Tibial artery (tissue), 4 donors: ENCODE measurements at regions not wholly inside any gene's neighbourhood (a gene's known extent, or its start where the extent isn't known, plus 50 kb on each side); places are given as distances from the start of the nearest gene placed in this dataset.
A peak's percentile ranks its signal among the peaks of the same experiment; 100 is the strongest.
"Not testable (repeated sequence)": the region's sequence is repeated elsewhere in the genome, so short reads cannot be mapped to it uniquely, and the experiment has no call there.

ENCODE experiments used
- DNase-seq, 2 donors: peaks; one replicate each; pipeline ENCODE4 v3.0.0-alpha.2; 2019
- H3K27ac ChIP-seq, 2 donors: fragments of 200-600 bp; sonication (generic) in 1 of 2; 1 replicate in 1 of 2; 2 replicates in 1 of 2; pipeline ENCODE4 v1.5.1; 2018 to 2019; ENCODE audit warnings: mild to moderate bottlenecking in 1 of 2
- H3K27me3 ChIP-seq, 2 donors: fragments of 200-600 bp; sonication (generic) in 1 of 2; one replicate each; pipeline versions ENCODE4 v1.5.1 to v1.6.0; 2016 to 2019
- H3K36me3 ChIP-seq, 3 donors: fragments of 200-600 bp; sonication (generic) in 2 of 3; one replicate each; pipeline ENCODE4 v1.5.1; 2016 to 2019; ENCODE audit warnings: mild to moderate bottlenecking in 2 of 3
- H3K4me1 ChIP-seq, 4 donors: fragments of 200-600 bp; sonication (generic) in 2 of 4; 1 replicate in 3 of 4; 2 replicates in 1 of 4; pipeline ENCODE4 v1.5.1; 2016 to 2019
- H3K4me3 ChIP-seq, 2 donors: fragments of 200-600 bp; sonication (generic) in 1 of 2; 1 replicate in 1 of 2; 2 replicates in 1 of 2; pipeline ENCODE4 v1.5.1; 2018 to 2019; ENCODE audit warnings: mild to moderate bottlenecking in 2 of 2
- H3K9me3 ChIP-seq, 3 donors: fragments of 200-600 bp; sonication (generic) in 1 of 3; one replicate each; pipeline ENCODE4 v1.5.1; 2016 to 2019
- intact Hi-C: fragments of 100-400 bp; cut with DNase I; formaldehyde crosslinking; loops from one replicate; pipeline ENCODE4 v1.15.0; 2023; ENCODE audit warnings: low total_unique reads
- TF ChIP-seq, protein P1 (sequence below), 2 experiments: fragments of 200-600 bp in 1 of 2; fragments of 450-650 bp in 1 of 2; IDR thresholded peaks; one replicate each; pipeline ENCODE4 v1.5.1; 2017 to 2019; ENCODE audit warnings: antibody characterized with exemption in 2 of 2, mild to moderate bottlenecking in 1 of 2, moderate library complexity in 1 of 2

DNA sequence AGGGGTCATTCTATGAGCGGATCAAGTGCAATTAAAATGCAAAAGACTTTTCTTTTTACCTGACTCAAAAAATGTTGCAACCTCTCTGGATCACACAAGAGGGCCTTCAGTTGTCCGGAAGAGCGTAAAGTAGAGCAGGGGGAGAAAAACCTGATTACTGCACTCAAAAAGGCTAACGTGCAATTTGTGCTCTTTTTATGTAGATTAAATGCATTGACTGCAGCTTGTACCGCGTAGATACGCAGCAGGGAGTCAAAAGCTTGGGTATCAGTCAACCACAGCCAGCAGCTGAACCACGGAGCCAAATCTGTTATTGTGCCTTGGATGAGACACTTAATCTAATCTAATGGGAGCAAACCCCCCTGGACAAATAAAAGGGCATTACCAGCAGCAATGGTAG, 107.3 kb upstream of the RAI2 start:
- Histone ChIP-seq H3K27me3 (no peaks in the 10 kb centered on the region), H3K4me3 (no peak overlapping the region), H3K36me3 (no peaks in the 10 kb centered on the region), H3K9me3 (no peaks in the 10 kb centered on the region), H3K27ac (no peak overlapping the region), H3K4me1 (no peaks in the 10 kb centered on the region)
- TF ChIP-seq, protein P1, sequence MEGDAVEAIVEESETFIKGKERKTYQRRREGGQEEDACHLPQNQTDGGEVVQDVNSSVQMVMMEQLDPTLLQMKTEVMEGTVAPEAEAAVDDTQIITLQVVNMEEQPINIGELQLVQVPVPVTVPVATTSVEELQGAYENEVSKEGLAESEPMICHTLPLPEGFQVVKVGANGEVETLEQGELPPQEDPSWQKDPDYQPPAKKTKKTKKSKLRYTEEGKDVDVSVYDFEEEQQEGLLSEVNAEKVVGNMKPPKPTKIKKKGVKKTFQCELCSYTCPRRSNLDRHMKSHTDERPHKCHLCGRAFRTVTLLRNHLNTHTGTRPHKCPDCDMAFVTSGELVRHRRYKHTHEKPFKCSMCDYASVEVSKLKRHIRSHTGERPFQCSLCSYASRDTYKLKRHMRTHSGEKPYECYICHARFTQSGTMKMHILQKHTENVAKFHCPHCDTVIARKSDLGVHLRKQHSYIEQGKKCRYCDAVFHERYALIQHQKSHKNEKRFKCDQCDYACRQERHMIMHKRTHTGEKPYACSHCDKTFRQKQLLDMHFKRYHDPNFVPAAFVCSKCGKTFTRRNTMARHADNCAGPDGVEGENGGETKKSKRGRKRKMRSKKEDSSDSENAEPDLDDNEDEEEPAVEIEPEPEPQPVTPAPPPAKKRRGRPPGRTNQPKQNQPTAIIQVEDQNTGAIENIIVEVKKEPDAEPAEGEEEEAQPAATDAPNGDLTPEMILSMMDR (IDR thresholded peaks at IDR 0.05), result no peak
- intact Hi-C loops, result no loop called here
- no peak for DNase-seq

DNA sequence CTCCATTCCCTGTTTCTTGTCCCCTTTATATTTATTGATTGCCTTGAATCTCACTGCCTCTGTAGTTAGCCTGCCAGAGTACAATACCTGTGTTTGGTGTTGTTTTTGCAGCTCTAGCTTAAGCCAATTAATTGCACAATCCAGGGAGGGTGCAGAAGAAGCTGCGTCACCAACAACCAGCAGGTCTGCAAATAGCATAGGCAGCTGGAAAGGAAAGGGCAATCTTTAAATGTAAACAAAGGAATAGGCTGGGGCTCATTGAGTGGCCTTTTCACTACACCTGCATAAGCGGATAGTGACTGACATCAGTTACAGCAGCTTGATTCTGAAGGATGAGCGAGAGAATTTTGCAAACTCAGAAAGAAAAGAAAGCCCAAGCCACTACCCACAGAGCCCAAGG, 106.8 kb upstream of the RAI2 start:
- Histone ChIP-seq H3K4me1 (no peaks in the 10 kb centered on the region), H3K27me3 (no peaks in the 10 kb centered on the region), H3K36me3 (no peaks in the 10 kb centered on the region), H3K4me3 (no peak overlapping the region), H3K27ac (no peak overlapping the region), H3K9me3 (no peaks in the 10 kb centered on the region)
- intact Hi-C loops, result no loop called here
- no peak for DNase-seq
- TF ChIP-seq, protein P1 (IDR thresholded peaks at IDR 0.05), result no peak

DNA sequence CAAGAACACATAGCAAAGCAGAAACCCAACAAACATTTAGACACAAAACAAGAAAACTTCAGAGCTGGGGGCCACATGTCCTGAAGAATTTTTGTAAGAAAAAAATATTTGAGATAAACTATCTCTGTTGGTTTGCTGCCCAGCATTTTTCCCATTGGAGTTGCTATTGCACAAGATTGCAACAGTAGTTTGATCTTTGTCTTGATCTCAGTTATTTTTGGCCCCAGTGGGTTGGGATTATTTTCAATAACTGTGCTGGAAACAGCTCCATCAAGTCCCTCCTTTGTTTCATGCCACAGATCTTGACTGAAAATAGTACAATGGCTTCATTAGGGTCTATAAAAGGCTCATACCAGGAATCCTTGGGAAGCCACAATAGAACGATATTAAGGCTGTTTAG, 103.8 kb upstream of the RAI2 start:
- TF ChIP-seq, protein P1 (IDR thresholded peaks at IDR 0.05), result no peak
- Histone ChIP-seq H3K9me3 (no peaks in the 10 kb centered on the region), H3K27me3 (no peaks in the 10 kb centered on the region), H3K36me3 (no peaks in the 10 kb centered on the region), H3K4me1 (no peaks in the 10 kb centered on the region), H3K4me3 (no peak overlapping the region), H3K27ac (no peak overlapping the region)
- intact Hi-C loops, result no loop called here
- DNase-seq, result no peak

DNA sequence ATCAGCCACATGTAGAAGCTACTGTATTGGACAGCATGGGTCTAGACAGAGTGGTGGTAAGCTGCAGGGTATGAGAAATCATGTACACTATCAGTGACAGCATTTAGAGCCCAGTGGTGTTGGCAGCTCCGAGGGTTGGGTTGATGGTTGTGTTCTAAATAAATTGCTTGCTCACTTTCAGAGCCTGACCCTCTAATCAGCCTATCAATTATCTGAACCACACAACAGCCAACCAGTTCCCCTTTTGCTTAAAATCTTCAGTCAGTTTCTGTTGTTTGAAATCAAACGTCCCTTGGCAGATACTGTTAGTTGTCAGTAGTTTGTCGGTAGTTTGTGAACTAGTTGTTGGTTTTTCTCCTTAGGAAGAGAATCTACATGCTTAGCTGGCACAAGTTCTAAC, 99.8 kb upstream of the RAI2 start:
- Histone ChIP-seq H3K36me3 (no peaks in the 10 kb centered on the region), H3K27me3 (no peaks in the 10 kb centered on the region), H3K4me1 (no peaks in the 10 kb centered on the region), H3K9me3 (no peaks in the 10 kb centered on the region), H3K4me3 (no peak overlapping the region), H3K27ac (no peak overlapping the region)
- intact Hi-C loops, result no loop called here
- DNase-seq, result no peak
- TF ChIP-seq, protein P1 (IDR thresholded peaks at IDR 0.05), result no peak

DNA sequence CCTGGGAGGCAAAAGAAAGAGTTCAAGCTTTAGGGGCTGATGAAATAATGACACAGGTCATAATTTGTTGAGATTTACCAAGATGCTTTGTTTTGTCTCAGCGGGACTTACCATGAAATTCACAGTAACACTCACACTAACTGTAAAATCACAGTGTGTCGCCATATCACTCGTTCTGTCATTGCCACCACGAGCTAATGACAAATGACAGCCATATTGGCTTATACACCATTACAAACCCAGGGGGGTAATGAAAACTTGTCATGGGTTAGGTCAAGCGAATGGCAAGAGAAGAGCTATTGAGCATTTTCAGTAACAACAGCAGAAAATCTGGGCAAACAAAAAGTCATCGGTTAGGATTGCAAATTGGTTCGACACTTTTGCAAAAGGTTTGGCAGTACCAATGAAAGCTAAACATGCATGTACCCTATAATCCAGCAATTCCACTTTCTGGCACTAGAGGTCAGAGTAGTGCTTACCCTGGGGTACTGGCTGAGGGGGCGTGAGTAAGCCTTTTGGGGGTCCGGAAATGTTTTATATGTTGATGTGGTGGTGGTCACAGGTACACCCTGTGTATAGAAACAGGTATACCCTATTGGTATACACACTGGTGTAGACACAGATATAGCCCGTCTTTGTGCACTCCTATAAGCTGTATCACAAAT, 83.9 kb upstream of the RAI2 start:
- no peak for DNase-seq
- TF ChIP-seq, protein P1 (IDR thresholded peaks at IDR 0.05), result peak in 1 of 2 experiments; percentile 10
- intact Hi-C loops, result no loop called here
- no peaks in the 10 kb centered on the region for H3K4me1 ChIP-seq
- H3K27me3 ChIP-seq, result no peaks in the 10 kb centered on the region
- no peaks in the 10 kb centered on the region for H3K9me3 ChIP-seq
- no peak overlapping the region for H3K4me3 ChIP-seq
- H3K36me3 ChIP-seq, result no peaks in the 10 kb centered on the region
- H3K27ac ChIP-seq, result no peak overlapping the region

DNA sequence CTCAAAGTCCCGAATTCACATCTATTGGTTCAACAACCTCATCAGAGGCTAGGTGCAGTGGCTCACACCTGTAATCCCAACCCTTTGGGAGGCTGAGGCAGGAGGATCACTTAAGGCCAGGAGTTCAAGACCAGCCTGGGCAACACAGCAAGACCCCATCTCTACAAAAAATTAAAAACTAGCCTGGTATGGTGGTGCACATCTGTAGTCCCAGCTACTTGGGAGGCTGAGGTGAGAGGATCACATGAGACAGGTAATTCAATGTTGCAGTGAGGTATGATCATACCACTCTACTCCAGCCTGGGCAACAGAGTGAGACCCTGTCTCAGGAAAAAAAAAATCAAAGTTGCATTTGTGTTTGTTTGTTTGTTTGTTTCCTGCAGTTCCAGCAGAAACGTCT, 80.1 kb upstream of the RAI2 start:
- intact Hi-C loops, H3K27ac ChIP-seq, H3K4me3 ChIP-seq, DNase-seq, H3K4me1 ChIP-seq, H3K9me3 ChIP-seq, H3K27me3 ChIP-seq, H3K36me3 ChIP-seq: not testable (repeated sequence)
